ENCODE measurements at regions not wholly inside any gene's neighbourhood (a gene's known extent, or its start where the extent isn't known, plus 50 kb on each side); places are given as distances from the start of the nearest gene placed in this dataset.

DNA sequence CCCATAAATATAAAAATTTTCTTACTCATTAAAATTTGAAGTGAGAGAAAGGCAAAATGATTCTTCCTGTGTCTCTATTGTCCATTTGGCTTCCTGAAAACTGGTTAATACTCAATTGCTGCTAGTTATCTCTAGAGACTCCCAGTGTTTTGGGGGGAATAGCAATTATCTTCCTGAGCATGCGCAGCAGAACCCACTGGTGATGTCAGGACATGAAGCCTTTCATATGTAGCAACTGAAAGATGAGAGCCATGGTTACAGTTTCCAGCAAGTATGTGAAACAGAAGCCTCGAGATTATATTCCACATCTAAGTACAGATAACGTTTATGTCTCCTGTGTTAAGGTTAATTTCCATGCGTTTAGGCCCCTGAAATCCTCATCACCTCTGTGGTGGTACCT, 254.3 kb upstream of the FIGN start (continued):
- no peak for TF ChIP-seq GABPA (IDR thresholded peaks at IDR 0.05; ENCODE audit: borderline replicate concordance, insufficient read depth, low read length)
- no peak for TF ChIP-seq CBX5 (IDR thresholded peaks at IDR 0.05; ENCODE audit: low read depth, low read length)

Measured in H1 (cell line).